ENCODE measurements at regions not wholly inside any gene's neighbourhood (a gene's known extent, or its start where the extent isn't known, plus 50 kb on each side); places are given as distances from the start of the nearest gene placed in this dataset.

DNA sequence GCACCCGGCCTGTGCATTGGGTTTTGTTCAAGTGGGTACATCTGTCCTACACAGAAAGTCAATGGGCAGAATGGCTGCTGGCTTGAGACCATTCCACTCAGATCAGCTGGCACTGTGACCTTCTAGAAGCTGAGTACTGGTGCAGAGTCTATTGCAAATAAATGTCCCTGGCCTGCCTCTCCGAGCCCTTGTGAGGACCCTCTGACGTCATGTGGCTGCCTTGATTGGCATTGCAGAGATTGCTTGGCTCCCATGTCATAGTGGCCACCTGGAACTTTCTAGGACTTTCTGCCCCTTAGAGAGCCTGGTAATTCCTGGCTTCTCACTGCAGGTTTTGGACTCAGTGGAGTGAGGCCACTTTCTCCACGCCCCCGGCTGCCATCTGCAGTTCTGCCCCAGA, 211.3 kb downstream of the ENGASE start:
- DNase-seq (ENCODE audit: low read depth in 2 of 2), result no peak

DNA sequence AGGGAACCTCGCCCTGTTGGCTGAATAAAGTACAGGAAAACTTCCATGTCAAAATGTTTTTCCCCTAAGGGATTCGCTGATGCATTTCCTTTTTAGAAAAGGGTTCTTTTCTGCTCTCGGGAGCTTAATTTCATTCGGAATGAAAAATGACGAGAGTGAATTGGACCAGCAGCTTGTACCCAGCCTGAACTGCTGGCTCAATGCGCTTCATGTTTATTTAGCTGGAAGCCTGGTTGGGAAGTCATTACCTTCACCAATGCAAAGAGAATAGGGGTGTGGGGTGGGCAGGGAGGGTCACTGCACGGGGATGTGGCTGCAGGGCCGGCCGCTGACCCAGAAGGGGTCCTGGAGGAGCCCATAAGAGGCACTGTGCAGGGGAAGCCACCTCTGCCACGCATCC, 207.7 kb downstream of the ENGASE start:
- no peak for DNase-seq (ENCODE audit: low read depth in 2 of 2)

DNA sequence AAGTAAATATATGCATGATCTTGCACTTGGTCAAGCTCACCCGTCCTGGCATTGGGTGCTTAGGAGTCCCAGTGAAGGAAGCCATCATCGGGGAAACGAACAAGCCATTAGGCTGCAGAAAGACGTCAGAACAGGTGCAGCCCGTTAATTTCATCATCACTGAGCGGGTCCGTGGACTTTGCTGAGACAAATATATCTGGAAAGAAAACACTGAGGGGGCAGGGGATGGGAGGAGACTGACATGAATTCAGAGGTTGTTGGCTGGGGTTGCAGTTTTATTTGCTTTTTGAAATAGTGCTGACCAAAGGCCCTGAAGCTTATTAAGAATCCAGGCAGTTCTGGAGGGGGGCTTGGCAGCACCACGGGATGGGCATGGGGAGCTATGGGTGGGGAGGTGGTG, 207.2 kb downstream of the ENGASE start:
- no peak for DNase-seq (ENCODE audit: low read depth in 2 of 2)

DNA sequence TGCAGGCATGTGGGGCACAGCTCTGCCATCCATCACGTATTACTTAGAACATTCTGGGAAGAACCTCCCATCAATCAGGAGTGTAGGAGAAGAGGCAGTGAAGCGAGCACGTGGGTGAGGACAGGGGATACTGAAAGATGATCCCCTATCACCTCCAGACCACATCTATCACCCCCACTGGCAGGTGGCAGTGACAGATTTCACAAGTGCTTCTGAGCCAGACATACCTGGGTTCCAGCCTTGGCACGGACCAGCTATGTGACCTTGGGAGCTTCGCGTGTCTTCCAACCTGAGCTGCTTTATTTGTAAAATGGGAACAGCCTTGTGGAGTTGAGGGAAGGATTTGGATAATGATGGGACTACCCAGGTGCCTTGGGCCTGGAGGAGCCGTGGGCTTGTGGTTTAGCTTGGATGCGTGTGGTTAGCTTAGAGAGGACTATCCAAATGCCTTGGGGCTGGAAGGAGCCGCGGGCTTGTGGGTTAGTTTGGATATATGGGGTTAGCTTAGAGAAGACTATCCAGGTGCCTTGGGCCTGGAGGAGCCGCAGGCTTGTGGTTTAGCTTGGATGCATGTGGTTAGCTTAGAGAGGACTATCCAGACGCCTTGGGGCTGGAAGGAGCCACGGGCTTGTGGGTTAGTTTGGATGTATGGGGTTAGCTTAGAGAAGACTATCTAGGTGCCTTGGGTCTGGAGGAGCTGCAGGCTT, 206.4 kb downstream of the ENGASE start:
- no peak for DNase-seq (ENCODE audit: low read depth in 2 of 2)

DNA sequence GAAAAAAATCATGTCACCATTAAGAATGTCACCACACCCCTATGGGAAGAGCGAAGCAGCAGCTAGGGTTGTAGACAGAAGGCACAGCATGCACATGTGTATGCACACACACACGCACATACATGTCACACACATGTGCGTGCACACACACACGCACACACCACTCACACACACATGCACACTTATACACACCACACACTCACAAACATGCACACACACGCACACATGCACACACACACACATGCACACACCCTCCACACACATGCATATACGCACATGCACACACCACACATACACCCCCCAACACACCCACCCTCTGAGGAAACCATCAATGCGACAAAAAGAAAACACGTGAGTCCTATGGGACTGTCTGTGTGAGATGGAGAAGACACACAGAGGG, 205.4 kb downstream of the ENGASE start:
- no peak for DNase-seq (ENCODE audit: low read depth in 2 of 2)

DNA sequence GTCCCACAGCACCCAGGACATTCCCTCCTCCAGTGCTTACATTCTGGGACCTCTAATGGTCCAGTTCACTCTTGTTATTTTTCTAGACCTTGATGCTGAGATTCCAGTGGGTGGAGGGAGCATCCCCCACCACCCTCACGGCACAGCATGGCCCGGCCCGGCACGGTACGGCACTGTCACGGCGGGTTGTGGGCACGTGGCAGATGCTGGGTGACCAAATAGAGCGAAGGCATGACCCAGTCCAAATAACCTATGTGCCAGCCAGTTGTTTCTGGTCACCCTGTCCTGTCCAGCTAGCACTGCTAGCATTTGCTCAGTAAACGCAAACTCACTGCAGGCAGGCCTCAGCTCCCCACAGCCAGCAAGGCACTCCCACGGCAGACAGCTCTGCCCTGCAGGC, 204.7 kb downstream of the ENGASE start:
- no peak for DNase-seq (ENCODE audit: low read depth in 2 of 2)

DNA sequence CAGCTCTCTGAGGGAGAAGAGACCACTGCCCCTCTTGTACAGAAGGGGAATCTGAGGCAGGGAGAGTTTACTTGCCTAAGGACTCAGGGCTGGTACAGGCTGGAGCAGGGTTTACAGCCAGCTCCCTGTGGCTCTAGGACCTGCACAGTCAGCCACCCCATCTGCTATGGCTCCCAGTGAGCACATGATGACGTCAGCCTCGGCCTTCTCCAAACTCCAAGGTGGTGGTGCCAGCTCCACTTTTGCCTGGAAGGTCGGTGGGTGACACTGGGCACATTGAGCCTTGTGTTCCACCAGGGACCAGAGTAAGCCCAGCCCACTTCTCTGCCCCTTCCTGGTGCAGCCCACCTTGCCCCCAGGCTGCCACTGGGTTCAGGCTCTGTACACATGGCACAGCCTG, 202.2 kb downstream of the ENGASE start:
- no peak for DNase-seq (ENCODE audit: low read depth in 2 of 2)

DNA sequence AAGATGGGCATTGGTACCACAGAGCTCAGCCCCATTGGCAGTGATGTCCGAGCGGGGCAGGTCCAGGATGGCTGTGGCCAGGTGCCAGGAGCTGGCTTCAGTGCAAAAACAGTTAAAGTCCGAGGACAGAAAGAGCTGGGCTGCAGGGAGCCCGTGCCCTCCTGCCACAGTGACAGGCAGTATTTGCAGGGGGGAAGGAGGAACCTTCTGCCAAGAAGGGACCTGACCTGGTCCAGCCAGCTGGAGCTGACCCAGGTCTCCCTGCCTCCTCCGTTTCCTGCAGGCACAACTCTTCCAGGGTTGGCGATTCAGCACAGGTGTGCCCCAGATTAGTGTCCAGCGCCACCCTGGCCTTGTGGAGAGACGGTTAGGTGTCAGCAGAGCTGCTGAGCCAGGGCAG, 199.0 kb downstream of the ENGASE start:
- no peak for DNase-seq (ENCODE audit: low read depth in 2 of 2)

DNA sequence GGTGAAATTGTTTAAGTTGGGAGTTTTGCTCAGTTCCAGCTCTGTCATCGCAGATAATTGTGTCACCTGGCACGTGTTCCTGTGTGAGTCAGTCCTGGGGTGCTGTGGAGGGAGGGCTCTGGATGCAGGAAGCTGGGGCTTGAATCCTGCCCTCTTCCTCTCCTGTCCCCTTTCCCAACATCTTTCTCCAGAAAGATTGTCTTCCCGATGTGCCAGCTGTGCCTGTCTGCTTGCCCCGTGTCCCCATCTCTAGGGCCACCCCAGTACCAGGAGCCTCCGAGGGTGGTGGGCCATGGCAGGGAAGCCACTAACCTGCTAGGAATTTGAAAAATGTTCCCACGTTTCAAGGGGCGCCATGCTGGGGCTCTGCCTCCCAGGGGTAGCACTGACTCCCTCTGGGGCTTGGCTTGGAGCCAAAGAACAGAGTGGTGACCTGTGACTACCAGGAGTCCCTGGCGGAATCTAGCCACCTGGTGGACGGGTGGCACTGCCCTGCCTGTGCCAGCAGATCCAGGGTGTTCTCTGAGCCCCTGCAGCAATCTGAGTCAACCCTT, 198.1 kb downstream of the ENGASE start:
- DNase-seq (ENCODE audit: low read depth in 2 of 2), result no peak

DNA sequence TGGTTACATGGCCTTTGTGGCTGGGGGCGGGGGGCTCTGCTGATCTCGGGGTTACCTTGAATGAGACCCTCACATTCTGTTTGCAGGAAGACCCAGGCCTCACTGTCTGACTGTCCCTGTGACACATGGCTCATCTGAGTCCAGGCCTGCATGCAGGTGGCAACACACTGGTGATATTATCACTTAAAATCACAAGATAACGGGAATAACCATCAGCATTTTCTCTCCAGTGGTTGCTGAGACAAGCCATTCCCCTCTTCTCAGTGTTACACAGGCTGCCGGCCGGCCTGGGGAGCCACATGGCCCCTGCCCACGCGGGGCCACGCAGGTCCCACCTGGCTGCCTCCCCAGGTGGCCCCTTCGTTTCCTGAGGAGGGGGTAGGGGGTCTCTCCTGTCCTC, 197.6 kb downstream of the ENGASE start:
- no peak for DNase-seq (ENCODE audit: low read depth in 2 of 2)

DNA sequence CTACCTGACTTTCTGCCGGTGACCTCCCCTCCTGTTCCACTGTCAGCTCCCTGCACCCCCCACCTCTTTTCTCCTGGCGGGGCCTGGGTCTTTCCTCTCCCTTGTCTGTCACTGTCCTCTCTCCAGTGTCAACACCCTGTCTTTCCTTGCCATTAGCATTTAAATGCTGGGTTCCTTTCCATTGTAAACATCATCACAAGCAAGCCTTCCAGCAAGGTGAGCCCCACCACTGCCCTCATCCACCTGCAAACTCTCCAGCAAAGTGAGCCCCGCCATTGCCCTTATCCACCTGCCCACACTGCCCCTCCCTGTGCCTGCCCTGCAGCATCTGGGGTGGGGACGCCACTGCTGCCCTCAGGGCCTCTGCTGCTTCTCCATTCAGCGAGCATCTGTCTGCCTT, 195.0 kb downstream of the ENGASE start:
- DNase-seq (ENCODE audit: low read depth in 2 of 2), result no peak

DNA sequence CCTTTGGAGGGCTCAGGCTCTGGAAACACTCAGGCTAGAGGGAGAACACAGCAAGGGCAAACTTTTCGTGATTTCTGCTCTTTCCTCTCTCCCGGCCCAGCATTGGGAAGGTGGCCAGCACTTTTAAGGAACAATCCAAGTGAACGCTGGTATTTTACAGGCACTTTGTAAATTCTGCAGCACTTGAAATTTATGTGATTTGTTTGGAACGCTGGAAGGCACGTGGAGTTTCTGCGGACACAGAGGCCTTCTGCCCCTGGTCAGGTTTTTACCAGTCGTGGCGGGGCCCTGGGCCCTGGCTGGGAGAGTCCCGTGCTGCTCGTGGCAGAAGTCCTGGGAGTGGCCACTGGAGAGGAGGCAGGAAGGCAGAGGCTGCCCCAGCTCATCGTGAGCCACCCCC, 188.6 kb downstream of the ENGASE start:
- no peak for DNase-seq (ENCODE audit: low read depth in 2 of 2)

DNA sequence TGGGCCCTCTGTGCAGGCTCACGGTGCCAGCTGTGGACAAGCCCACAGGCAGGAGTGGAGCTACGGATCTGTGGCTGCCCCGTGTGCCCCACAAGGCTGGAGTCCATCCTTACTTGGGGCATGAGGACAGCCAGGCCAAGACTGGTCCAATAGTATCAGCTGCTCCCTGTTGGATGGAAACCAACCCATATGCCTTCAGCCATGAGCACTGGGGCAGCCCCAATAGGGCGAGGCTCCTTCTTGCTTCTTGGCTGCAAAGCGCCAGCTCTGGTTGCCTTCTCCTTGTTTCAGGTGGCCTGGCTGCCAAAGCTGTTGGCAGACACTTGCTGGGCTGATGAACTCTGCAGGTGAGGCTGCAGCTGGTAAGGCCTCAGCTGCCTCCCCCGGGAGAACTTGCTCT, 188.0 kb downstream of the ENGASE start:
- no peak for DNase-seq (ENCODE audit: low read depth in 2 of 2)

DNA sequence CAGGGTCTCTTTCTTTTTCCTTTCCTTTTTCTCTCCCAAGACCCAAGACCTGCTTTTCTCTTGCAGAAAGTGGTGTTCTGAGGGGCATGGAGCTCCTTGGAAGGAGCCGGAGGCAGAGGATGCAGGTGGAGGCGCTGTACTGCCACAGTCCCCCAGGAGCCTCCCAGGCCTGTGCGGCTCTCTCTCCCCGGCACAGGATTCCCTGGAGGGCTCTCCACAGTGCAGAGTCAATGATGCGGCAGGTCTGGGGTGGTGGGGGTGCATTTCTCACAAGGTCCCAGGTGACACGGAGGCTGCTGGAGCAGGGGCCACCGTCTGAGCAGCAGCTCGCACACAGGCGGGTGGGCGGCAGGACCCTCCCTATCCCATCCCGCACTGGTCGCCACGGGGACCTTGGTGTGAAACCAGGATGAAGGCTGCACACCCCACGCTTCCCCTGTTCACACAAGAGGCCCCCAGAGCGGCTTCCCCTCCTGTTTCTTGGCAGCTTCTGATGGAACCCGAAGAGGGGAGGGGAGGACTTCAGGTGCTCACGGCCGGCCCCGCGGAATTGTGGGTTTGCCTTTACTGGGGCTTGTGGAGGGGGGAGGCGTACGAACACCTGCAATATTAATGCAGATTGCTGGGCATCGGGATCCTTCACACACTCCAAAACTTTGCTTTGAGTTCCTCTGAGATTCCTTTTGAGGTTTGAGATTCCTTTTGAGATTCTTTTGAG, 186.9 kb downstream of the ENGASE start:
- DNase-seq (ENCODE audit: low read depth in 2 of 2), result no peak

DNA sequence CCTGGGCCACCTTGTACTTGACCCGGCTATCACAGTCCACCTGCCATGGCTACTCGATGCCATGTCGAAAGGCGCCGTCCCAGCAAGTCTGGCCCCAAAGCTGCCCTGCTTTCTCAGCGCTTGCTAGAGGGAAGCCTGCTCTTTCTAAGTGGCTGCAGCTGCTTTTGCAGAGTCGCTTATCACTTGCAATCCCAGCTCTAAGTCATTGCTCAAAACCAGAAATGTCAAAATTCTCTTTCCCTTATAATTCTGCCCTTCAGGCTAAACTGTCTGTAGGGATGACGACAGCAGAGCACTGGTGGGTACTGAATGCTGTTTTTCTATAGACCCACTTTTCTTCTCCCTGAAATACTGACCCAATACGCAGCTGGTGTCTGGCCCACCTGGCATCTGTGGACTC, 184.2 kb downstream of the ENGASE start:
- no peak for DNase-seq (ENCODE audit: low read depth in 2 of 2)

DNA sequence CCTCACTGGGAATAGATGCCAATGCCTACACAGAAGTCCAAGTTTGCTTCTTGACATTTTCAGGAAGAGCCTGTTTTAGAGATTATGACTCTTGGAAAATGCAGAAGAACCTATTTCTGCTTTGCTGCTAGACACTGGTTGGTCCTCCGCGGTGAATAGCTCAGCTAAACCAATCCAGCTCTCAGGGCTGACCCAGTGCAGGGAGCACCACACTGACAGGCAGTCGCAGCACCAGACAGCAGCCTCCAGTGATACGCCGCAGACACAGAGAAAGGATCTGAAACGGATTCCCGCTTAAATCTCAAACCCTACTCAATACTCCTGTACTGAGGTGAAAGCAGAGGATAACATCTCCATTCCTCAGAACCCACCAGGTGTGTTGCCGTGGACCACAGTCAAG, 183.4 kb downstream of the ENGASE start:
- no peak for DNase-seq (ENCODE audit: low read depth in 2 of 2)

DNA sequence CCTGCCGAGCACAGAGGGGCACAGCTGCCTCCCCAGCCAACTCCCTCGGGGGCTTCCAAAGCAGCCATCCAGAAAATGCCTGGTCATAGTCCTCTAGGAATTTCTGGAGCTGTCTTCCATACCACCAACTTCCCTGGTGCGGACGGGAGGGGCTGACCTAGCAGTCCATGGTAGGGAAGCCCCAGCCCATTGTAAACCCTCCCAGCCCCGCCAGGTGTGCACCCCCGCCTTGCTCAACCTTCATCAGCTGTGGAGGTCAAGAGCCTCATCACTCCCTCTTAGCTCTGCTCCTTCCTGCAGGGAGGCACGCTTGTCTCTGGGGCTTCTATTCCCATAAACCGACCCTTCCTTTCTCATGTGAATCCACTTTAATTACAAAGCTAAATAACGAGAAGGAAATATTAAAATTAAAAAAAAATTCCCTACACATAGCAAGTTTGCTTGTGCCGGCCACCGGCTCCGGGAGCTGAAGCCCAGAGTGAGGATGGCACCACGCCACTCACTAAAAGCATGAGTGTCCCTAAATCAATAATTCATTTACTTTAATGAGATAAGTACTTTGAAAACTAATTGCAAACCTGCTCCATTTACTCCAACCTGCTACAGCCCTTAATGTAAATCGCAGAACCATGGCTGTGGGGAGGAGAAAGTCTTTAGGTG, 181.4 kb downstream of the ENGASE start:
- DNase-seq (ENCODE audit: low read depth in 2 of 2), result no peak

DNA sequence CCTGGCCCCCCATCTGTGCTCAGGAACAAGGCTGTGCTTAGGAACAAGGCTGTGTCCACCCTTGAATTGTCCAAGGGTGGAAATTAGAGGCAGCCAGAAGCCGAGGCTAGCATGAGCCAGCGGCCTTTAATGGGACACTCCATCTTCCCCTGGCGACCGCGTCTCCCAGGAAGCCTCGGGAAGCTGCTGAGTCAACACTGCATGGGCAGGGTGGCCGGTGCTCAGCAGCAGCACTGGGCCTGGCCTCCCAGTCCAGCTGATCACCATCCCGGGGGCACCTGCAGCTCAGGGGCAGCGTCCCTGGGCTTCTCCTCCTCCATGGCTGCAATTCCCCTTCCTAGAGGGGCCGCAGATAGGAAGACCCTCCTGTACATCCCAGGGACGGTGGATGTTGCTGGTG, 180.8 kb downstream of the ENGASE start:
- no peak for DNase-seq (ENCODE audit: low read depth in 2 of 2)

DNA sequence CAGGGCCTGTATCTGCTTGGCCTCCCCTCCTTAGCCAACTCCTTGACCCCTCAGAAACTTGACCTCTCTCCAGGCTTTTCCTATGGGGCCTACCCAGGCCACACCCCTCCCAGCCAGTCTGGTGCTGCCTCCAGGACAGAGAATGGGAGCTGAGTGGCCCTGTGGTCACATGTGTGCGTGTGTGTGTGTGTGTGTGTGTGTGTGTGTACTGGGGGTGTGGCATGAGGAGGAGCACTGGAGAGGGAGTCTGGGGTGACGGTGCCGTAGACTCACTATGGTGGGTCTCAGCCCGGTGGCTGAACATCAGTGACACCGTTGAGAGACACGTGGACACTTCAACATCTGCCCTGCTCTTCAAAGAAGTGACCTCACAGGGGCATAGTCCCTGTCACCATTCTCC, 180.4 kb downstream of the ENGASE start:
- no peak for DNase-seq (ENCODE audit: low read depth in 2 of 2)

DNA sequence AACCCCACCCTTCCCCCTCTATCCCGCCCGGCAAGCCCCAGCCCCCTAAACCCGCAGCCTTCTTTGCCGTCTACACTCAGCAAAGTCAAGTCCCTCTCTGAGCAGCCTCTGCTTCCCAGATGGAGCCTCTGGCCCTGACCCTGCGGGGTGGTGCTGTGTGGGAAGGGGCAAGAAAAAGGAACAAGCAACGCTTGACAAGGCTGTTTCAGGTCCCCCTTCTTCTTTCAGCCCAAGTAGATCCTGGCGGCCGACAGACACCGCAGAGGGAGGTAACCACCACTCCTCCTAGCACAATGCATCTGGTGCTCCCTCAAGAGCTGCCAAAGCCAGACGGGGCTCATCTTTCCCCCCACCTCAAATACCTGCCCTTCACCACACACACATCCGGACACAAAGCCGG, 178.3 kb downstream of the ENGASE start:
- DNase-seq (ENCODE audit: low read depth in 2 of 2), result no peak

DNA sequence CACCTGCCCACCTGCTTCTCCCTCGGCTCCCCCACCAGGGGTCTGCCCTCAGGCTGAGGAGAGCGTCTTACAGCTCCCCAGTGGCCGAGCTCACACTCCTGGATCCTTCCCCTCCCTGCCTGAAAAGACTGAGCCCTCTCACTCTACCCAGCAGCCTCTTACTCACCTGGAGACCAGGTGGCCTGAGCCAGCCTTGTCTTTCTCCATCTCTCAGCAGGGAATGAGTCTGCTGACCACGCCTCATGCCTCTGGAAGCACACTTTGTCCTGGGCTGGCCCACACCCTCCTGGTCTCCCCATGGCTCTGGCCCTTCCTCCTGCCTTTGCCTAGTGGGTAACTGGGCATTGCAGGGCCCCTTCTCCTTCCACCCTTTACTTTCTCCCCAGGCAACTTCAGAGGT, 177.2 kb downstream of the ENGASE start:
- no peak for DNase-seq (ENCODE audit: low read depth in 2 of 2)

DNA sequence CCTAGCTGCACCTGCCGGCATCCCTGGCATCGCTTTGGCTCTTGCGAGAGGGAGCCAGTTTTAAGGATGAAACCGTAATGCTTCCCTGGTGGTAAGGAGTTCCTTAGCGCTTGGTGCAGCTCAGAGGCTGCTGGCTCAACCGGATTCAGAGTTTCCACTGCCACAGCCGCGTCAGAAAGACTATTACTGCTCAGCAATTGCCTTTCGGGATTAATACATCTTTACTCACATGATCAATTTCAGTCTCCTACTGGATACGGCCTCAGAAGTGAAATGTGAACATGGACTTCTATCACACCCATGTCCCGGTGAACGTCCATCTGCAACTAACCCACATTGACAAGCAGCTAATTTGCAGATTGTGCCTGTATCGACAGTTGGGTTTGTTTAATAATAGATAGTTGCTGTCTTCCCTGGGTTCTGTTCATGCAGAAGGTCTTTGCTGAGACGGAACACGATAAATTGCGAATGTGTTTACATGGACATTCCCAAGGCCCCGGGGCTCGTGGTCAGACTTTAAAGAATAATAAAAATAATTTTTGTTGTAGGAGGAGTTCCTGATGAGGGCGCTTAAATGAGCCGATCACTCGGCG, 175.4 kb downstream of the ENGASE start:
- no peak for DNase-seq (ENCODE audit: low read depth in 2 of 2)

All from activated CD8-positive, alpha-beta memory T cell treated with anti-CD3 and anti-CD28 coated beads for 4 hours (primary cell).